Uterus (tissue), 2 donors: ENCODE measurements at regions not wholly inside any gene's neighbourhood (a gene's known extent, or its start where the extent isn't known, plus 50 kb on each side); places are given as distances from the start of the nearest gene placed in this dataset.

Experiments
- POLR2A ChIP-seq, 2 donors: fragments of 450-650 bp; IDR thresholded peaks; one replicate each; pipeline ENCODE4 v1.6.1; 2016; ENCODE audit warnings: antibody characterized with exemption in 2 of 2, mild to moderate bottlenecking in 1 of 2, moderate library complexity in 1 of 2
- TF ChIP-seq, protein P1 (sequence below), 4 experiments: fragments of 200-600 bp in 2 of 4; fragments of 450-650 bp in 2 of 4; sonication (generic) in 2 of 4; IDR thresholded peaks; one replicate each; pipeline ENCODE4 v1.5.1; 2016 to 2019; ENCODE audit warnings: antibody characterized with exemption in 4 of 4, mild to moderate bottlenecking in 2 of 4, moderate library complexity in 1 of 4

DNA sequence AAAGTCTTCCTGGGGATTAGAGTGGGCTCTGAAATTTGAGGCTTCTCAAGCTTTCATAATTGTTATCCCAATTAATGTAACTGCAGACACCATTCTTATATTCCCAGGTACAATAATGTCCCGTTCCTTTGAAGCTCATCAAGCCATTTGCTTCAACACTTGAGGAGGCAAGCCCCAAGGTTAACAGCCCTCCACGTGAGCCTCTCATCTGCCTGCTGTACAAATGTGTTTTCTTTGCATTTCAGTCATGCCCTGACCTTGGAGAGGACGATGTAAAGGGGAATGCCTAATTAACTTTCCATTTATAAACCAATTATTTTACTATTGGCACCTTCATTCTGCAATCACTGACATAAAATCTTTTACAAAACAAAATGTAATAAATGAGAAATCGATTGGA is 106.3 kb downstream of the SETD4 start:
- TF ChIP-seq, protein P1, sequence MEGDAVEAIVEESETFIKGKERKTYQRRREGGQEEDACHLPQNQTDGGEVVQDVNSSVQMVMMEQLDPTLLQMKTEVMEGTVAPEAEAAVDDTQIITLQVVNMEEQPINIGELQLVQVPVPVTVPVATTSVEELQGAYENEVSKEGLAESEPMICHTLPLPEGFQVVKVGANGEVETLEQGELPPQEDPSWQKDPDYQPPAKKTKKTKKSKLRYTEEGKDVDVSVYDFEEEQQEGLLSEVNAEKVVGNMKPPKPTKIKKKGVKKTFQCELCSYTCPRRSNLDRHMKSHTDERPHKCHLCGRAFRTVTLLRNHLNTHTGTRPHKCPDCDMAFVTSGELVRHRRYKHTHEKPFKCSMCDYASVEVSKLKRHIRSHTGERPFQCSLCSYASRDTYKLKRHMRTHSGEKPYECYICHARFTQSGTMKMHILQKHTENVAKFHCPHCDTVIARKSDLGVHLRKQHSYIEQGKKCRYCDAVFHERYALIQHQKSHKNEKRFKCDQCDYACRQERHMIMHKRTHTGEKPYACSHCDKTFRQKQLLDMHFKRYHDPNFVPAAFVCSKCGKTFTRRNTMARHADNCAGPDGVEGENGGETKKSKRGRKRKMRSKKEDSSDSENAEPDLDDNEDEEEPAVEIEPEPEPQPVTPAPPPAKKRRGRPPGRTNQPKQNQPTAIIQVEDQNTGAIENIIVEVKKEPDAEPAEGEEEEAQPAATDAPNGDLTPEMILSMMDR (IDR thresholded peaks at IDR 0.05): no peak
- TF ChIP-seq POLR2A (IDR thresholded peaks at IDR 0.05): no peak
